HG03095 (cell line): ENCODE measurements at regions not wholly inside any gene's neighbourhood (a gene's known extent, or its start where the extent isn't known, plus 50 kb on each side); places are given as distances from the start of the nearest gene placed in this dataset.

Source experiments
- ATAC-seq: cut with Tn5 transposase; IDR thresholded peaks from one replicate; pipeline ENCODE4 v1.9.1; 2021; ENCODE audit warnings: moderate library complexity; ENCODE audit not compliant: unreplicated experiment

GRCh38 chr4:33306131-33306530, 2586.0 kb downstream of the PCDH7 start:
- no peak for ATAC-seq

DNA sequence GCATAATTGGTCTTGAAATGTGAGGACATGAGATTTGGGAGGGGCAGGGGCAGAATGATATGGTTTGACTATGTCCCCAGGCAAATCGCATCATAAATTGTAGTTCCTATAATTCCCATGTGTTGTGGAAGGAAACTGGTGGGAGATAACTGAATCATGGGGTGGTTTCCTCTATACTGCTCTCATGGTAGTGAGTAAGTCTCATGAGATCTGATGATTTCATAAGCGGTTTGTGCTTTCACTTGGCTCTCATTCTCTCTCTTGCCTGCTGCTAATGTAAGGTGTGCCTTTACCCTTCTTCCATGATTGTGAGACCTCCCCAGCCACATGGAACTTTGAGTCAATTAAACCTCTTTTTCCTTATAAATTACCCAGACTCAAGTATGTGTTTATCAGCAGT, 2595.9 kb downstream of the PCDH7 start:
- no peak for ATAC-seq

DNA sequence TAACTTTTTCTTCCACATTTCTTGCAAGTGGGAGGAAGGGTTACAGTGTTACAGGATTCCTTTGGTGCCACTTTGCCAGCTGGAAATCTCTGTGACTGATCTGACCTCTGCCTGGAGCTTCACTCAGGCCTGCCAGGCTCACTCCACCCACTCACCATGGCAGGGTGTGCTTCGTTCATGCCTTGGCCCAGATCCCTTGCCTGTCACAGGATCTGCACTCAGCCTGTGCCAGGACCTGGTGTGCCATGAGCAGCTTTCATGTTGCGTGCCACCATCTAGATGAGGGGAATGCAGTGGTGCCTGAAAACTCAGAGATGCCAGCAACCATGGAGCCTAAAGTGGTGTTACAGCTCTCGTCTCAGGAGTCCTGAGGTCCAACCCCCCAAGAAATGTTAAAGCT, 2596.4 kb downstream of the PCDH7 start:
- ATAC-seq, result no peak

DNA sequence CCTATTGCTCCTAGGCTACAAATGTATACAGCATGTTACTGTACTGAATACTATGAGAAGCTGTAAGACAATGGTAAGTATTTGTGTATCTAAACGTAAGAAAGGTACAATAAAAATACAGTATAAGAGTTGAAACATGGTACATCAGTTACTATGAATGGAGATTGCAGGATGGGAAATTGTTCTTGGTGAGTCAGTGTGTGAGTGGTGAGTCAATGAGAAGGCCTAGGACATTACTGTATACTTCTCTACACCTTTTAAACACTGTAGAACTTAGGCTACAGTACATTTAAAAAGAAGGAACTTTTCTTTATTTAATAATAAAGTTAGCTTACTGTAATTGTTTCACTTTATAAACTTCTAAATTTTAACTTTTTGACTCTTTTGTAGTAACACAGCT, 2603.2 kb downstream of the PCDH7 start:
- ATAC-seq, result no peak

DNA sequence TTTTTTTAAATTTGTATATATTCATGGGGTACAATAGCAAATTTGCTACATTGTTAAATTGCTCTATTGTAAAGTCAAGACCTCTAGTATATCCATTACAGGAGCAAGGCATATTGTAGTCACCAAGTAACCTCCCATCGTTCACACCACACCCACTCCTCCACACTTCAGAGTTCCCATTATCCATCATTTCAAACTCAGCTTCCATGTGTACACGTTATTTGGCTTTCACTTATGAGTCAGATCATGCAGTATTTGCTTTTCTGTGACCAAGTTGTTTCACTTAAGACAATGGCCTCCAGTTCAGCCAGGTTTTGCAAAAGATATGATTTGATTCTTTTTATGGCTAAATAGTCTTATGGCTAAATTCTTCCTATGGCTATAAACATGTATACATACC, 2614.2 kb downstream of the PCDH7 start:
- no peak for ATAC-seq

- no peak for ATAC-seq
Measured at GRCh38 chr4:33339762-33340161, 2619.6 kb downstream of the PCDH7 start.

DNA sequence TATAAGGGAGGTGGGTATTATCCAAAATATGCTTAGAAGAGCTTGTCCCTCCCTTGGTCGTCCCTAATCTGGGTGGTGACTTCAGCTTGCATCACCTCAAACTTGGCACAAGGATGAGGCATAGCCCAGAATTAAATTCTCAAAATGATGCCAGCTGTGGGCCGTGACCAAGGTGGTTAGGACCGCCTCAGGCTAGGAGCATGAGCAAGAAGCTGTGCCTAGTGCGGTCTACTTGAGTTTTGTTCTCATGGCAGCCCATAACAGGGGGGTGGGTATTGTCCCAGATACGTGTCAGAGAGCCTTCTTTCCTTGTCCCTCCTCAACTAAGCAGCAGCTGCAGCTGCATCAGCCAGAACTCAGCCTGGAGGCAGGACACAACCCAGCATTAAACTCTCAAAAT, 2620.0 kb downstream of the PCDH7 start:
- ATAC-seq, result no peak

- no peak for ATAC-seq
Measured at GRCh38 chr4:33349376-33349775, 2629.2 kb downstream of the PCDH7 start.

GRCh38 chr4:33357121-33357520, 2637.0 kb downstream of the PCDH7 start:
- ATAC-seq, result no peak

GRCh38 chr4:33369446-33369845, 2649.3 kb downstream of the PCDH7 start:
- ATAC-seq, result no peak

DNA sequence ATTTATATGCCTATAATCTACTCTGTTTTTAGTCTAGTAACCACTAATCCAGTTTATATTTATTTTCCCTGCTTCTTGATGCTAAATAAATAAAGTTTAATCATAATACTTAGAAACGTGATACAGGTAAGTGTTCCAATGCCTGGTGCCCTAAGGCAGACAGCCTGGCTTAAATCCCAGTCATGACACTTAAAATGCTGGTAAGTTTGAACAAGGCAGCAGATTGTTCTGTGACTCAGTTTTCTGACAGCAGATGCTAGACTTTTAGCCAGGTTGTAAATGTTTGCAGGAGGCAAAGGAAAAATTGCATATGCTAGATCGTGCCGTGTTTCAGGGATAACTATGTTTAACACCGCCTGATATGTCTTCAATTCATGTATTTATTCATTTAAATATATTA, 2661.6 kb downstream of the PCDH7 start:
- ATAC-seq, result no peak

DNA sequence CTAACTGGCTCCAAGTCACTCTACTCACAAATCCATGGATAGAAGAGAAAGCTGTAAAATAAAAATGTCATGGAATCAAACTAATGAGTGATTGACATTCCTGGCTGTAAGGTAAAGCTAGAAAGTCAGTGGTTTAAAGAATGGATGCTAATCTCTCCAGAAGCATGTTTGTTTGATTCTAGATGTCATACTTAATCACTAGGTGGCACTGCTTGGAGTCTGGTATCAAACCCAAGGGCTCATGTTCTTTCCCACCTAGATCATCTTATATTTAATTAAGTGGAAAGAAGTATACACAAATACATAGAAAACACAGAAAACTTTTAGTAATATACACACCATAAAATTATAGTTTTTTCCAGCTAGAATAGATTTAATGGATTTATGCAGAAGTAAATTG, 2666.6 kb downstream of the PCDH7 start:
- ATAC-seq, result no peak

DNA sequence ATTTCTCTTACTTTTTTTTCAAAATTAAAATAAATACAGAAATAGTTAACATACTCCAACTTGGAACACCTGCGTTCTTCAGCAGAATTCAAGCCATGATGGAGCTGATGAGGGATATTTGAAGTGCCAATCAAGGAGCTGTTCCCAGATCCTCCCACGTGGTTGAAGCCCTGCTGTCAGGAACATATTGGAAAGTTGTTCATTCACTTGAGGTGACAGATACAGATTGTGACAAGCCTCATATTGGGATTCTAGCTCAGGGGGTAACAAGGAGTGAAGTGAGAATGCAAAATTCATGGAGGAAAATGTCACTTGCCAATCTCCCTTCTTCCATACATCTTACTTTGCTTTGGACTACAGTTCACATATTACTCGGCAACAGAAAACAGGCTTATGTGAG, 2670.8 kb downstream of the PCDH7 start:
- ATAC-seq, result no peak

DNA sequence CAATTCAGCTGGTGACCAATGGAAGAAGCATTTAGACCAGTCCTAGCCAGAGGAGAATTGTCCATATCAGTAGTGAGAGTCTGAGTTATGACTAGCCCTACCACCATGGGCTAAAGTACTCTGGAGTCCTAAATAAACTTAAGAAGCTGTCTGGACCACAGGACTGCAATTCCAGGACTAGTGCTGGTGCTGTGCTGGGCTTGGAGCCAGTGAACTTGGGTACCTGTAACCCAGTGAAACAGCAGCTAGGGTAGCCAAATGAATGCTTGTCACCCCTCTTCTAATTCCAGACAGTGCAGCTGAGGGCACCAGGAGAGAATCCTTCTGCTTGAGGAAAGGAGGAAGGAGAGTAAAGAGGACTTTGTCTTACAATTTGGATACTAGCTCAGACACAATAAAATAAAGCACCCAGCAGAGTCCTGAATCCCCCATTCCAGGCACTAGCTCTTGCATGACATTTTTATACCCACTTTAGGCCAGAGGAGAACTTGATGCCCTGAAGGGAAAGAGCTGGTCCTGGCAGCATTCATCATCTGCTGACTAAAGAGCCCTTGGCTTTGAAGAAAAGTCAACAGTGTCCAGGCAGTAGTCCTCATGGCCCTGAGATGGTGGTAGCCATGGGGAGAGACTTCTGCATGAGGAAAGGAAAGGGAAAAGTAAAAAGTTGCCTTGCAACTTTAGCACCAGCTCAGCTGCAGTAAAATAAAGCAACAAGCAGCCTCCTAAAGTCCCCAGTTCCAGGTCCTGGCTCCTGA, 2675.7 kb downstream of the PCDH7 start:
- no peak for ATAC-seq

- ATAC-seq, result no peak
Measured at GRCh38 chr4:33400504-33400903, 2680.3 kb downstream of the PCDH7 start.

GRCh38 chr4:33407496-33407895, 2687.3 kb downstream of the PCDH7 start:
- no peak for ATAC-seq

- no peak for ATAC-seq
Measured at GRCh38 chr4:33411182-33411581, 2691.0 kb downstream of the PCDH7 start.

DNA sequence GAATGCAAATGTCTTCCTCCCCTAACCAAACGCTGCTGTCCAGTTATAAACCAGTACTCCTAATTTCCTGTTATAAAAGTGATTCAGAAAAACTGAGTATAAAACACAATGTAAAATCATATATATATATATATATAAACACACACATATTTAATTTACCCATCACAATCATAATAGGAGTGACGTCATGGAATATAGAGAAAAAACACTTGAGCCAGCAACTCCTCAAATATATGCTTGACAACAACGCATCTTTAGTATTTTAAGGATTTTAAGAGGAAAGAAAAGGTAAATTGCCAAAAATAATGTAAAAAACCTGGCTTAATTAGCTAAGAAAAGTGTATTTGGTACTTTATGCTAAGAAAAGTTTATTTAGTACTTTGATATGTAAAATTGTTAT, 2701.7 kb downstream of the PCDH7 start:
- ATAC-seq, result no peak

- no peak for ATAC-seq
Measured at GRCh38 chr4:33422656-33423055, 2702.5 kb downstream of the PCDH7 start.

DNA sequence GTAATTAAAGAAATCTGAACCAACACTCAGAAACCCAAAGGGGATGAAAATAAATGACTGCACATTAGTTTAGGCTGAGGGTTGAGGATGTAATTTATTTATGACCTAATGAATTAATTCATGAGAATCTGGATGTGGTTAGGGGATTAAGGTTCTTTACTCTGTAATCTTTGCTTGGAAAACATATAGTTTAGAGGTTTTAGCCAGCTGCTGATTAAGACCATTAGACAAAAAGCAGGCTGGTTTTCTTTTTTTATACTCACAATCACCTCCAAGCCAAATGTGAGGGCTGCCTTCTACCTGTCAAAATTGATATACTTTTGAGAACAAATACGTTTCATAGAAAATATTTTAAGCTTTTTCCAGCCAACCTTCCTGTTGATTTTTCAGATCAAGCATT, 2705.8 kb downstream of the PCDH7 start:
- ATAC-seq, result no peak

- no peak for ATAC-seq
Measured at GRCh38 chr4:33427676-33428075, 2707.5 kb downstream of the PCDH7 start.

DNA sequence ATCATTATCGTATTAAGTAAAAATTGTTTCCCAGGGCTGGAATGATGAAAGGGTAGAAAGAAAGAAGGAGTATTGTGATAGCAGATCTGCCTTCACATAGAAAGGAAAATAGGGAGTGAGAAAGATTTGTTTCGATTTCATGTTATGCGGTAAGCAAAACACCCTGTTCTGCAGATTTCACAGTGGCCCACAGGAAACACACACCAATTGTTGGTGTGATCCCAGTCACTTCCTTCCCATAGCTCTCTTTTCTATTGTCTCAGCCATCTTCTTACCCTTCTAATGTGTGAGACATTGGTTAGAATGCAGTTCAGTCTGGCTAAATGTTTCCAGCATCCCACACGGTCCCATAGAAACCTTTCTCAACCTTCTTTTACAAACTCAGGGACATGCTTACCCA, 2709.8 kb downstream of the PCDH7 start:
- no peak for ATAC-seq

GRCh38 chr4:33437406-33437805, 2717.2 kb downstream of the PCDH7 start:
- ATAC-seq, result no peak
